Coronary artery (tissue), 2 donors: ENCODE measurements at regions not wholly inside any gene's neighbourhood (a gene's known extent, or its start where the extent isn't known, plus 50 kb on each side); places are given as distances from the start of the nearest gene placed in this dataset.

Experiments used
- DNase-seq: peaks from one replicate; pipeline ENCODE4 v3.0.0-alpha.2; 2017; ENCODE audit warnings: low spot score
- H3K27ac ChIP-seq, 2 donors: fragments of 200-600 bp; sonication (generic); one replicate each; pipeline ENCODE4 v1.5.1; 2016 to 2019
- H3K4me3 ChIP-seq: fragments of 200-600 bp; sonication (generic); 2 replicates; pipeline ENCODE4 v1.5.1; 2016; ENCODE audit warnings: mild to moderate bottlenecking, moderate library complexity
- CTCF ChIP-seq: fragments of 200-600 bp; sonication (generic); IDR thresholded peaks from one replicate; pipeline ENCODE4 v1.5.1; 2019; ENCODE audit warnings: antibody characterized with exemption

- Histone ChIP-seq H3K4me3 (no peak overlapping the region), H3K27ac (no peak overlapping the region)
- DNase-seq: no peak
- TF ChIP-seq CTCF: no peak
Observed at GRCh38 chr12:97616946-97617345, 154.3 kb downstream of the RMST start.

GRCh38 chr12:97628962-97629361 is 166.4 kb downstream of the RMST start:
- no peak for DNase-seq
- TF ChIP-seq CTCF: no peak
- no peak overlapping the region for H3K27ac ChIP-seq
- no peak overlapping the region for H3K4me3 ChIP-seq

GRCh38 chr12:97629382-97629781 is 166.8 kb downstream of the RMST start:
- H3K27ac ChIP-seq: no peak overlapping the region
- DNase-seq: no peak
- TF ChIP-seq CTCF: no peak
- H3K4me3 ChIP-seq: no peak overlapping the region

- Histone ChIP-seq H3K27ac (no peak overlapping the region), H3K4me3 (no peak overlapping the region)
- no peak for DNase-seq
- TF ChIP-seq CTCF: no peak
Observed at GRCh38 chr12:97630356-97630755, 167.8 kb downstream of the RMST start.

GRCh38 chr12:97630875-97631274 is 168.3 kb downstream of the RMST start:
- no peak for DNase-seq
- no peak for TF ChIP-seq CTCF
- Histone ChIP-seq H3K27ac (no peak overlapping the region), H3K4me3 (no peak overlapping the region)

GRCh38 chr12:97637770-97638169 is 175.2 kb downstream of the RMST start:
- no peak for TF ChIP-seq CTCF
- no peak for DNase-seq

GRCh38 chr12:97638739-97639138 is 176.1 kb downstream of the RMST start:
- Histone ChIP-seq H3K27ac (no peak overlapping the region), H3K4me3 (no peak overlapping the region)
- DNase-seq: no peak
- TF ChIP-seq CTCF: no peak

More at GRCh38 chr12:97637770-97638169, 175.2 kb downstream of the RMST start:
- Histone ChIP-seq H3K27ac (no peak overlapping the region), H3K4me3 (no peak overlapping the region)
